NK-92 treated with Interleukin-12 subunit alpha and Interleukin-12 subunit beta, amount 100 ng/mL, for 24 hours (cell line): ENCODE measurements at regions not wholly inside any gene's neighbourhood (a gene's known extent, or its start where the extent isn't known, plus 50 kb on each side); places are given as distances from the start of the nearest gene placed in this dataset.

ENCODE experiments used
- DNase-seq: peaks from one replicate; lab custom pipeline; 2025; lab: John Stamatoyannopoulos, UW

DNA sequence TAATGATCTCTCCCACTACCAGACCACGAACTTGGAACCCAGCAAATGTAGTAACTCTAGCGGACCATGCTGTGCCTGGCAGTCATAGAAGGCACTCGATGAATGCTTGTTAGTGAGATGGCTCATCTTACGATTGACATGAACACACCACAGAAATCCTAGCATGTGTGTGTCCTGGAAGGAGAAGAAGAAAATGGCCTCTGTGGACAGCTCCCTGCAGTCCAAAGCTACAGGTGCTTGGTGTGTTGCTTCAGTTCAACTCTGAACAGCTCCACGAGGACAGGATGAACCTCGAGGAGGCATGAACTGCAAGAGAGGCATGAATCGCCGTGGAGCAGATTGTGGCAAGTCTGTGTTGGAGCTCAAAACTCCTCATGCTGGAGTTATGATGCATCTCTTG lies 93.5 kb downstream of the KLF6 start:
- no peak for DNase-seq

GRCh38 chr10:3689871-3690510 lies 95.0 kb downstream of the KLF6 start:
- DNase-seq = no peak

DNA sequence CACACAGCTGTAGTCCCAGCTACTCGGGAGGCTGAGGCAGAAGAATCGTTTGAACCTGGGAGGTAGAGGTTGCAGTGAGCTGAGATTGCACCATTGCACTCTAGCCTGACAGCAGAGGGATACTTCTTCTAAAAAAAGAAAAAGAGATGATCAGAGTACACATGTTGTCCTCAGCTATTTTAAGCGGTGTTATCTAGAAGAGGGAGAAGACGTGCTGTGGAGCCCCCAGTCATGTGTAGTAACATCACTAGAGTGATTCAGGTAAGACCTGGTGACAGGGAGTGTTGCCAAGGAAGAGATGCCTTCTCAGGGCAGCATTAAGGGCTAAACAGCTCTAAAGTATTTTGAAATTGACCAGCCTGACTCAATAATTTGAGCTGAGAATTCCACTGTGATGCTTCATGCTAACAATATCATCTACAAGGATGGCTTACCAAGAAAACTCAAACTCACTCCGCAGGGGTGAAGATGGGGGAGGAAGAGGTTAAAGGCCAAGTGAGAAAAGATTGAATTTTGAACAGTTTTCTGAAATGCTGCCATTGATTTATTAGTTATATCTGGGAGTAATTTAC lies 97.4 kb downstream of the KLF6 start:
- no peak for DNase-seq

GRCh38 chr10:3685384-3685783 lies 99.6 kb downstream of the KLF6 start:
- DNase-seq = no peak

DNA sequence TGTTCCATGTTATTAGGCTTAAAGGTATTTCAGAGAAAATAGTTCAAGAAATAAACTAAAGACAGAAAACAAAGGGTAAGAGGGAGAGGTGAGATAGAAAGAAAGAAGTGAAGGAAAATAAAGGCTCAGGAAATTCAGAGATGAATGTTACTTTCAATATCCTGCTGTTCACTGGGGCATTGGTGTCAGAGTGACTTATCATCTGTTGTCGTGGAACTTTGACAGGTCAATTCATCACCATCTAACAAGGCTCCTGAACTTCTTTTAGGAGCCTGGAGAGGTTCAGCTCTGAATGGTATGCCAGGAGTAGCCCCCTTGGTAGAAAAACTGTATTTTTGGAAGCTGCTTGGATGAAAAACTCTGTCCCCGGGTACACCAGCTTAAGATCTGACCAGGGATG lies 100.1 kb downstream of the KLF6 start:
- no peak for DNase-seq

GRCh38 chr10:3683560-3683959 lies 101.4 kb downstream of the KLF6 start:
- no peak for DNase-seq

- no peak for DNase-seq
Observed at GRCh38 chr10:3682745-3683144, 102.3 kb downstream of the KLF6 start.

GRCh38 chr10:3681642-3682554 lies 103.1 kb downstream of the KLF6 start:
- DNase-seq = no peak

- no peak for DNase-seq
Observed at GRCh38 chr10:3679950-3680629, 104.9 kb downstream of the KLF6 start.

GRCh38 chr10:3678629-3679227 lies 106.3 kb downstream of the KLF6 start:
- DNase-seq = no peak

DNA sequence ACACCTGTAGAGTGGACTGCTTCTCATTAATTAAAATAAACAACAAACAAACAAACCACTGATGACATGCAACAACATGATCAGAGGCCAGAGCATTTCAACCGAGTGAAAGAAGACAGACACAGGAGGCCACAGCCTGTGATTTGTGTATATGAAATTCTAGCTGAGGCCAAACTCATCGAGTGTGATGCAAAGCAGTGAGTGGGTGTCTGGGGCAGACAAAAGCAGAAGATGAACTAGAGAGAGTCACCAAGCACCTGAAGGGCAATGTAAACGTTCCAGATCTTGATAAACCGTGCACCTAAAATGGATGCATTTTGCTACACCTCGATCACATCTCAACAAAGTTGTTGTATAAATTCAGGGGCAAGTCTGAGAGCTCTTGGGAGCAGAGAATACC lies 108.4 kb downstream of the KLF6 start:
- no peak for DNase-seq

DNA sequence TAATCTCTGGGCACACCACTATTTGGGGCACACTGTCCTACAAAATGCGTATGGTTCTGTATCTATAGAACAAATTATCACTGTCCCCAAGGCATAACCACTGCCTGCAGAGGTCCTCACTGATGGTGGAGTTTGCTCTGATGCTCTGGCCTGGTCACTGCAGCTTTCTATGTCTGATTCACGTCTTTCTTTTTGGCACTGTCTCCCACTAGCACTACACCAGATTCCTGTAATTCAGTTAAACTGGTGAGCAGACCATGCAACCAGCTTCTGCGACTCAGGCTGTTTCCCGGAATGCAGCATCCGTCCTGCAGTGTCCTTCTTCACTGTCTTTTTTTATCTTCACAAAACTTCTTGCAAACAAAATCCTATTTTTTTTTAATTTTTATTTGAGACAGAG lies 112.8 kb downstream of the KLF6 start:
- DNase-seq = no peak

DNA sequence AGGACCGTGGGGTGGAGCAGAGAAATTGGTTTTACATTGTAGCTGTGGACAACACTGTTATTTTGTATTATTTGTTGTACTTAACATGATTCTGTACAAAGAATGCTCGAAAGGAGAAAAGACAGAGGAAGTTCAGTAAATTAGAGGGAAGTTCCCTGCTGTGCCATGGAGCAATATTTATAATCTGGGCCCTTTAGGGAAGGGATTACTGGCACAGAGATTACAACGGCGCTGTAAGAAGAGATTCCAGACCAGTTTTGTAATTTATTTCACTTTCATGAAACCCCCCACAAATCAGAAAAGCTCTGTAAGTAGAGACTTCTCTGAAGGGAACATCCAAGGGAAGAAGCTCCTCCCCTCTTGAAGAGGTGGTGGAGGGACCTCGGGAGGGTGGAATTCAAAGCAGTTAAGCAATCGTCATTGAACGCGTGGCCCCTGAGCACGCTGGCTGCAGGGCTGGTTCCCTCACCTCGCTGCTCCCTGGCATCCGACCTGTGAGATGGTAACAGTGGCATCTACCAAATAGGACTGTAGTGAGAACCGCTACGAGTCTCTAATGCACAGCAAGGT lies 113.5 kb downstream of the KLF6 start:
- DNase-seq = no peak

DNA sequence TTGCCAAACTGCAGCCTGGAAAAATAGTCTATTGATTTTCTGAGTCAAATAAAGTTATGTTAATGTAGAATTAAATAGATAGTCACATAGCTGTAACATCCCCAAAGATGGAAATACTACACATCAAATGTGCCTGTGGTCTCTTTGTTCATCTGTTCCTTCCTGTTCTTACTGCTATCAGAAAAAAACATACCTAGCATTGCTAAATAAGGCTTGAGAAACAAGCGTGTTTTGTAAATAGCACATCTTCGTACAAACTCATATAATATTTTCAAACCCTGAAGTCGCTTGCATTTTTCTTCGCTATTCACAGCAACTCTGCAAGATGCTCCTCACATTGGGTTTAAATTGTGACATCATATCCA lies 116.1 kb downstream of the KLF6 start:
- no peak for DNase-seq

DNA sequence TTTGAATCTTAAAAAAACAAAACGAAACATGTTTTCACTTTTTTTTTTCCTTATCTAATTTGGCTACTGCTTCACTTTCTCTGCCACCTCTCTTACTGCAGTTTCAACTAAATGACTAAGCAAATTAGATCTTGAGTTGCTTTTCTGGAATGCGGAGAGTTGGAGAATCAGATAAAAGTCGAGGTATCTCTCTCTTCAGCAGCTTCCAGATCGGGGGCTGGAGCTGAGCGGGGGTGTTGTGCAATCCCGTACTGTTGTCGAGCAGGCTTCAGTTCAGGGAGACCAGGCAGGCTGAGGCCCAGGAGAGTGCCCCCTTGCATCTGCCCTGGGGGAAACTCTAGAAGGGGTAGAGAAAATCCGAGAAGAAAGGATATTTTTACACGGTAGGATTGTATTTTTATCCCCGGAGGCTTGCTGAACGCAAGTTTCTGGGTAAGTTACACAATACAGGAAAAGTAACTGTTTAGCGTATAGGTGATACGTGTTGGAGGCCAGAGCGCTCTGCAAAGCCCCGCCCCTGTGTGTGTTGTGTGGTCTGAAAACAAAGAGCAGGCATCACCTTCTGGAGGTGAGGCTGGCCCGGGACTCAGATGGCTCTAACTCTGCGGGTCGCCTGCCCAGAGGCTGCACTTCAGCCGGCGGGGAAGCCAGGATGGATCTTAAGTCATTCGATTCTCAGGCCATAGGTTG lies 116.6 kb downstream of the KLF6 start:
- DNase-seq = no peak

- no peak for DNase-seq
Observed at GRCh38 chr10:3666525-3667302, 118.3 kb downstream of the KLF6 start.

- no peak for DNase-seq
Observed at GRCh38 chr10:3665316-3665908, 119.6 kb downstream of the KLF6 start.

GRCh38 chr10:3662775-3663174 lies 122.2 kb downstream of the KLF6 start:
- no peak for DNase-seq

GRCh38 chr10:3661271-3661670 lies 123.7 kb downstream of the KLF6 start:
- no peak for DNase-seq

GRCh38 chr10:3660753-3661152 lies 124.3 kb downstream of the KLF6 start:
- DNase-seq = no peak
